Stimulated activated CD4-positive, alpha-beta T cell treated with anti-CD3 and anti-CD28 coated beads, TNF-alpha, amount 100 ng/mL, for 48 hours (primary cell): ENCODE measurements at regions not wholly inside any gene's neighbourhood (a gene's known extent, or its start where the extent isn't known, plus 50 kb on each side); places are given as distances from the start of the nearest gene placed in this dataset.
"Not testable (repeated sequence)": the region's sequence is repeated elsewhere in the genome, so short reads cannot be mapped to it uniquely, and the experiment has no call there.

ENCODE experiments used
- DNase-seq, 3 donors: peaks; one replicate each; pipeline ENCODE4 v3.0.0-alpha.2; 2020; ENCODE audit warnings: low read depth in 3 of 3

- no peak for DNase-seq
These were observed 154.1 kb downstream of the SH3BP4 start for GRCh38 chr2:235105821-235106359.

GRCh38 chr2:235106874-235107639 is 155.2 kb downstream of the SH3BP4 start:
- no peak for DNase-seq

- no peak for DNase-seq
These were observed 155.8 kb downstream of the SH3BP4 start for GRCh38 chr2:235107640-235107951.

GRCh38 chr2:235109561-235109960 is 157.7 kb downstream of the SH3BP4 start:
- not testable (repeated sequence) for DNase-seq

- no peak for DNase-seq
These were observed 160.5 kb downstream of the SH3BP4 start for GRCh38 chr2:235112365-235112764.

- DNase-seq, result no peak
These were observed 162.0 kb downstream of the SH3BP4 start for GRCh38 chr2:235113854-235114253.

GRCh38 chr2:235114286-235114685 is 162.5 kb downstream of the SH3BP4 start:
- DNase-seq, result no peak

- no peak for DNase-seq
These were observed 163.7 kb downstream of the SH3BP4 start for GRCh38 chr2:235115521-235115920.

- no peak for DNase-seq
These were observed 165.2 kb downstream of the SH3BP4 start for GRCh38 chr2:235116885-235117492.

GRCh38 chr2:235126768-235127167 is 175.0 kb downstream of the SH3BP4 start:
- DNase-seq, result no peak

GRCh38 chr2:235127931-235128330 is 176.1 kb downstream of the SH3BP4 start:
- no peak for DNase-seq

GRCh38 chr2:235129850-235130249 is 178.0 kb downstream of the SH3BP4 start:
- DNase-seq, result no peak

- no peak for DNase-seq
These were observed 179.8 kb downstream of the SH3BP4 start for GRCh38 chr2:235131334-235132305.

GRCh38 chr2:235132651-235133050 is 180.8 kb downstream of the SH3BP4 start:
- no peak for DNase-seq

GRCh38 chr2:235133837-235134236 is 182.0 kb downstream of the SH3BP4 start:
- no peak for DNase-seq

GRCh38 chr2:235134420-235134819 is 182.6 kb downstream of the SH3BP4 start:
- DNase-seq, result no peak

GRCh38 chr2:235135195-235135965 is 183.6 kb downstream of the SH3BP4 start:
- no peak for DNase-seq

GRCh38 chr2:235135990-235136561 is 184.3 kb downstream of the SH3BP4 start:
- DNase-seq, result peak; percentile 20 to 32 (median 29)

- no peak for DNase-seq
These were observed 186.5 kb downstream of the SH3BP4 start for GRCh38 chr2:235138339-235138738.

- no peak for DNase-seq
These were observed 188.4 kb downstream of the SH3BP4 start for GRCh38 chr2:235139956-235140800.
